Stimulated activated CD4-positive, alpha-beta T cell treated with anti-CD3 and anti-CD28 coated beads, Interleukin-12 subunit alpha, Interleukin-12 subunit beta, amount 100 ng/mL, for 24 hours (primary cell): ENCODE measurements at regions not wholly inside any gene's neighbourhood (a gene's known extent, or its start where the extent isn't known, plus 50 kb on each side); places are given as distances from the start of the nearest gene placed in this dataset.

Experiments used
- DNase-seq, 2 experiments: peaks; one replicate each; pipeline ENCODE4 v3.0.0-alpha.2; 2020; ENCODE audit warnings: low read depth in 2 of 2

GRCh38 chr2:13103151-13103550 lies 386.4 kb downstream of the TRIB2 start:
- no peak for DNase-seq

GRCh38 chr2:13103778-13104493 lies 387.2 kb downstream of the TRIB2 start:
- DNase-seq = no peak

DNA sequence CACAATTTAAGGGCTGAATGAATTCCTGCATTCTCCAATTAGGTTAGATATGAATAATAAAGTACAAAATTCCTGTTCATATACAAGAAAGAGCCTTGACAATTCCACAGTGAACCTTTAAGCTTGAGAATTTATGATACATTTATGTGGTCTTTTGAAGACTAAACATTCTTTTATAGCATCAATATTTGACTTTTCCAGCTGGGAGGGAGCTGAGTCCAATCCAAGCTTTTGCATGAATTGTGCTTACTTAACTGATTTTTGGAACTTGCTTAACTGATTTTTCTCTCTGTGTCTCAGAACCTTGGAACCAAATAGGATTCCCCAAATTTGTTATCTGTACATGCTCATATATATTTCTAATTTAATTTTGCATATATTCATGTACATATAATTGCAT lies 388.0 kb downstream of the TRIB2 start:
- DNase-seq = no peak

DNA sequence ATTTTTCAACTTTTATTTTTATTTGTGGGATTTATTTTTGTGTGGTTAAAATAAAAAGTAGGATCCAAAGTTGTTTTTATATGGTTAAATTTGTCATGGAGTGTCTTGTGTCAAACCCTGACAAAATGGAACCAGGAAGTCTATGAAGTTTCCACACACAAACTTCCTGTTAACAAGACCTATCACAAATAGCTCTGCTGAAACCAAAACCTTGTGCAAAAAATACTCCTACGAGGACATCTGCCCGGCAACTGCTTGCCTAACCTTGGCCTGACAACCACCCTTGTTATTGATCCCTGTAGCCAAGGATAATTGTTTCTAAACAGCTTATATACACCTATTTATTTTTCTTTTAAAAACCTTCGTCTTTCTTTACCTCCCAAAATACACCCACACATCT lies 389.6 kb downstream of the TRIB2 start:
- DNase-seq = no peak

DNA sequence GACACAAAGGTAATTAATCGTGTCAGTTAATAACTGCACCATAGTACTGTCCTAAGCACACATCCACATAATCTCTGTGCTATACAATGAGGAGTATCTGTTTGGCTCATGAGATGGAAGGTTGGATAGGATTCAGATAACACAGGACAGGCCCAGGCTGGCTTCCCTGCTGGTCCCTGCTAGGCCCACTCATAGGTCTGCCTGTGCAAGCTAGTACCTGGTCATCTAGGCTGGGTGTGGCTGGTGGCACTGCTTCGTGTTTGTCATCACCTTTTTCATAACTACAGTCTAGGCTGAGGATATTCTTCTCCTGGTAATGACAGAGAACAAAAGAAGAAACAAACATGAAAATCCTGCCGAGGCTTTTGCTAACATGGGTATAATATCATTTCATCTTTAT lies 392.8 kb downstream of the TRIB2 start:
- no peak for DNase-seq

DNA sequence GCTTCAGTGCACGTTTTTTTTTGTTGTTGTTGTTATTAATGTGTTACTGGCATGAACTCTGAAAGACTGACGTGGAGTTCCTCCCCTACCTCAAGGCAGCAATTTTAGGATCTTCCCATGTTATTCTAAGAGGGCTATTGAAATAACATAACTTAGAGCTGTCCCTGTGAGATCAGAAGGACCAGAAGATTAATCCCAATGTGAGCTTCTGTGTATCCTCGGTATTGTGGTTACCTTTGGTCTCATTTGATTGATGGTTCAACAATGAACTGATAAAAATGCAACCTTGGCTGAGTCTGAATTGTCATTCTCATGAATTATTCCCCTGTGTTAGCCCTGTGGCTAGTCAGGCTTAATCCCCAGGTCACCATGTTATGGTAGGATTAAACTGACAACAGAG lies 394.1 kb downstream of the TRIB2 start:
- DNase-seq = no peak

DNA sequence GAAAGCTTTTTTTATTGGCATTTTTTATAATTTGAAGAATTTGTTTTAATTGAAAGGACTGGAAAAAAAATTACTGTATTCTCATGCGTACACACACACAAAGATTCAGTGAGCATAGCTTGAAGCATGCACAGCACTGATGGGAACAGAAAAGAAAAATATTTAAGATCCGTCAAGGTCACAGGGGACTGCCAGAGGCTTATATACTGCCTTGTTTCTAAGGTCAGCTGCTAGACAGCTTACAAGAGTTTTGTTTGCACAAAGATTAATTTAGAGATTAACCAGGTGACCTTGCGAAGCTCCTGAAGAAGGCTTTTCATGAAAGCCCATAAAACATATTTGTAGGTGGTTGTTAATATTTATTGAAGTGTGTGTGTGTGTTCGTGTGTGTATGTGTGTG lies 396.3 kb downstream of the TRIB2 start:
- no peak for DNase-seq

- DNase-seq = no peak
Measured at GRCh38 chr2:13114391-13114790, 397.7 kb downstream of the TRIB2 start.

DNA sequence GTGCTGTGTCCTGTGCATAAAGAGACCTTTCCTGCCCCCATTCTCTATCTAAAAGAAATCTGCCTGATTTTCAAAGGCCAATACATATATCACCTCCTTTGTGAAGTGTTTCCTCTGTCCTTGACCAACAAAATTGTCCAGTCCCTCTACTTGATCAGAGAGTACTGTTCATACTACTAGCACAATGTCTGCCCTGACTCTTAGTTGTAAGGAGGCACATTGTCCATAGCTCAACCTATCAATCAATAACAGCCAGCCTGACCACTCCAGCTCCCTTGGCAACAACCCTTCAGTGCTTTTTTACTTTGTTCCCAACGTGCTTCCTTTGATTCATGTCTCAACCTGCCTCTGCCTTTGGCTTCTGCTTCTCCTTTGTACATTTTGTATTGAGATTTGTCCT lies 398.9 kb downstream of the TRIB2 start:
- DNase-seq = no peak

GRCh38 chr2:13121096-13121495 lies 404.4 kb downstream of the TRIB2 start:
- no peak for DNase-seq

DNA sequence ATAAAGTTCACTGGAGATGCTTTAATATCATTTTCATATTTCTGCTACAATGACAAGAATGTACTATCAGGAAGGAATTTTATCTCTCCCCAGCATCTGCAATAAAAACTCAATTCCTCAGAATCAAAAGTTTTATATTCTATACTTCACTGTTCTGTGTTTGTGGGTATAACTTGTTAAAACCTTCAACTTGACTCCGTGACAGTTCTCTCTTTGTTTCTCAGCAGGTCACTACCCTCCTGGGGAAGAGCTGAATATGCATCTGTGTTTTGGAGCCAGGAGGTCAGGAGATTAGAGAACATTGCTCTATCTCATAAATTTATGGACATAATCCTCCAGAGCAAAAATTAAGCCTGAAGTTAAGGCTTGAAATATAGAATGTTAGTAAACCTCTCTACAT lies 411.4 kb downstream of the TRIB2 start:
- DNase-seq = no peak

GRCh38 chr2:13135369-13135768 lies 418.6 kb downstream of the TRIB2 start:
- DNase-seq = no peak

DNA sequence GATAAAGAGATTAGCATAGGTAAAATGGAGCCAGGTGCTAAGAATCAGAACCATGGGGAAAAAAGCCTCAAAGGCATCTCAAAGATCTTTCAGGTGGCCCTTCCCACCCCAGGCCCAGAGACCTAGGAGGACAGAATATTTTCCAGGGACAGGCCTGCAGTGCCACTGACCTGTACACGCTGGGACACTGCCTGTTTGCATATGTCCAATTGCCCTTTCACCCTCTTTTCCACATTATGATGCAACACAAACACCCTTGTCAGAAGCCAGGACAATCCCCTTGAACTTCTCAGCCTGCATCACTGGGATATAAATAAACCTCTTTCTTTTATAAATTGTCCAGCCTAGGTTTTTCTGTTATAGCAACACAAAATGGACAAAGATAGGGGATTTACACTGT lies 419.1 kb downstream of the TRIB2 start:
- no peak for DNase-seq

DNA sequence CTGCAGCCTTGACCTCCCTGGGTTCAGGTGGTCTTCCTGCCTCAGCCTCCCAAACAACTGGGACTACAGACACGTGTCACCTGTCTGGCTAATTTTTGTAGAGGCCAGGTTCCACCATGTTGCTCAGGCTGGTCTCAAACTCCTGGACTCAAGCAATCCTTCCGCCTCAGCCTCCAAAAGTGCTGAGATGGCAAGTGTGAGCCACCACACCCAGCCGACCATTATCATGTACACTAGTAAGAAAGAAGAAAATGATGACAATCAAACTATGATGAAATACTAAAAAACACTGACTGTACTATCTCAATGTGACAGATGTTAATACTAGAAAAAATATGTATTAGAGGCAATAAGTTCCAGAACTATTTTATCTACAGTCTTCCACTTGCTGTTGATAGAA lies 420.9 kb downstream of the TRIB2 start:
- no peak for DNase-seq

- no peak for DNase-seq
Measured at GRCh38 chr2:13141315-13141714, 424.6 kb downstream of the TRIB2 start.

DNA sequence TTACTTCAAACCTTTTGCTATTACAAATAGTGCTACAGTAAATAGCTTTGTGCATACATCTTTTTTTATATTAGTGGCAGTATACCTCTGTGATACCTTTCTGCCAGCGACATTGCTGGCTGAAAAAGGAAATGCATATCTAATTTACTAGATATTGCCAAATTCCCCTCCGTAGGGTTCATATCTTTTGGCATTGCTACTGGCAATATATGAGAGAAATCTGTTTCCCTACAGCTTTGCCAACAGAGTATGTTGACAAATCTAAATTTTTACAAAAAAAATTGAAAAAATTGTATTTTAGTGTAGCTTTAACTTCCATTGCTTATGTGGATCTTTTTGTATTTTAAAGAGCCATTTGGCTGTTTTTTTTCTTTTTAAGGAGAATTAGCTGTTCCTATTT lies 426.7 kb downstream of the TRIB2 start:
- no peak for DNase-seq

GRCh38 chr2:13156916-13157315 lies 440.2 kb downstream of the TRIB2 start:
- no peak for DNase-seq

DNA sequence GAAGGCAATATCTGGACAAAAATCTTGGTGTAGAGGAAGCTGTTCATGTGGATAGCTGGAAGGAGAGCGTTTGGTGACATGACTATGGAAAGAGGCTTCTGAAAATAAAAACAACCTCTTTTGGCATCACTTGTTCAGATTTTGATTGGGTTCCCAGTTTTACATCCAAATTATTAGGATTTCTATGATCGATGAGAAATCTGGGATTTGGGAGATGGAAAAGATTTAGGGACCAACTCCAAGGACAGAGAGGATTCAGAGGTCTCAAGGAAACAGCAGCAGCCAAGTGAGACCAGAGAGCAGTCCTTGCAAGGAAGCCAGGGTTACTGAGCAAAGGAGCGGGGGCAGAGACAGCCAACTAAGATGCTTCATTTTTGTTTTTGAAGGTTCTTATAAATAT lies 441.7 kb downstream of the TRIB2 start:
- no peak for DNase-seq

- no peak for DNase-seq
Measured at GRCh38 chr2:13180729-13181128, 464.0 kb downstream of the TRIB2 start.

- DNase-seq = no peak
Measured at GRCh38 chr2:13193075-13193474, 476.3 kb downstream of the TRIB2 start.

- DNase-seq = no peak
Measured at GRCh38 chr2:13193900-13194299, 477.2 kb downstream of the TRIB2 start.

DNA sequence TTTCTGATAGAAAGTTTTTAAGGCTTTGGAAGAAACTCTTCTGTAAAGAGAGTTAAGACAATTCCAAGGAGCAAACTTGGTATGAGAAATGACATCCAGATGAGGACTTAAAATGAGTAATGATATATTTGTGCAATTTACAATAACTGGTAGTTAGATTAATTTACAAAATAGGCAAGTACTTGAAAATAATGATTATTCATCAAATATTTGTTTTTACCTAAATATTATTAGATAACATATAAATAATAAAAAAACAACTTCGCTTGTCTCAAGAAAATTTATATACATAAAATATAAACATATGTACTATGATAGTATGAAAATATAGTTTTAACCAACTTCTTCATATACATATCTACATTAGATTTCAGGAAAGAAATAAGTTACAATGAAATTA lies 478.5 kb downstream of the TRIB2 start:
- no peak for DNase-seq

DNA sequence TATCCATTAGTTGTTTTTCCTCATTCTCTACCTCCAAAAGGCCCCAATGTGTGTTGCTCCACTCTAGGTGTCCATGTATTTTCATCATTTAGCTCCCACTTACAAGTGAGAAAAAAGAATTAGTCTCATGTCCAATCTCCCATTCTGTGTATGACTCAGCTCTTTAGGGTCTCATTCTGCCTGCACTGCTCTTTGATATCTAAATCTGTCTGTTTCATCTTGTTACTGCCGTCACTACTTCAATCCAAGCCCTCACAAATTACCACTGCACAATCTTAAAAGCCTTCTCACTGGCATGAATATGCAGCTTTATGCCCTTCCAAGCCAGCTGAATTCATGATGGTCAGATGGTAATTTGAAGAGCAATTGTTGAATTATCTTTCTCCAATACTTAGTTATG lies 480.5 kb downstream of the TRIB2 start:
- no peak for DNase-seq

- no peak for DNase-seq
Measured at GRCh38 chr2:13201924-13202323, 485.2 kb downstream of the TRIB2 start.
